ENCODE measurements at regions not wholly inside any gene's neighbourhood (a gene's known extent, or its start where the extent isn't known, plus 50 kb on each side); places are given as distances from the start of the nearest gene placed in this dataset.

DNA sequence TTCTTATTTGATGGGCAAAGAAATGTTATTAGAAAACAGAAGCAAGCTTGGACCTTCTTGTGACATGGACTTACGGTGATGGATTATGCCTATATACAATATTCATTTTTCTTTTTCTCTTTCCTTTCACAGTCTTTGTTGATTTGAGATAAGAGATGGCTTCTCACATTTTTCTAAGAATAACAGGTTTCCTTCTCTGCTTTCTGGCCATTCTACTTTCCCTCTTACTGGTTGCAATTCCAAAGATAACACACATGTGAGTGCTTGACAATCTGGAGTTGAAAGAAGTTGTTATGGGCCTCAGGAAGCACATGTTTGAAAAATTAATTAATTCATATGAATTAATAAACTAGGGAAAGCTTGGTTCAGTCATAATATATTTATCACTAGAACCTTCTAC is 89.8 kb upstream of the RPS23 start:
- 0 out of 2 replicates have a peak, but pooled peaks cover 7% of the 10 kb centered on the region for H3K4me1 ChIP-seq (replicated peaks)
- H3K36me3 ChIP-seq = no peaks in the 10 kb centered on the region
- no peak overlapping the region for H3K4me3 ChIP-seq
- no peak for DNase-seq (ENCODE audit: low read depth in 1 of 2, low spot score in 2 of 2)
- no peak overlapping the region for H3K27ac ChIP-seq
- H3K27me3 ChIP-seq (replicated peaks) = no peaks in the 10 kb centered on the region
- no peaks in the 10 kb centered on the region for H3K9me3 ChIP-seq (replicated peaks)

- H3K27me3 ChIP-seq (replicated peaks) = no peaks in the 10 kb centered on the region
- DNase-seq (ENCODE audit: low read depth in 1 of 2, low spot score in 2 of 2) = peak in 1 of 2 experiments; percentile 12
- H3K27ac ChIP-seq = no peak overlapping the region
- H3K4me3 ChIP-seq = no peak overlapping the region
- H3K36me3 ChIP-seq = no peaks in the 10 kb centered on the region
- H3K4me1 ChIP-seq (replicated peaks) = 0 out of 2 replicates have a peak, but pooled peaks cover 7% of the 10 kb centered on the region
- no peaks in the 10 kb centered on the region for H3K9me3 ChIP-seq (replicated peaks)
These were observed 87.6 kb upstream of the RPS23 start for GRCh38 chr5:82365744-82366228.

GRCh38 chr5:82365026-82365425 is 86.9 kb upstream of the RPS23 start:
- no peaks in the 10 kb centered on the region for H3K9me3 ChIP-seq (replicated peaks)
- H3K4me1 ChIP-seq (replicated peaks) = 0 out of 2 replicates have a peak, but pooled peaks cover 7% of the 10 kb centered on the region
- H3K4me3 ChIP-seq = no peak overlapping the region
- no peaks in the 10 kb centered on the region for H3K36me3 ChIP-seq
- no peak overlapping the region for H3K27ac ChIP-seq
- no peak for DNase-seq (ENCODE audit: low read depth in 1 of 2, low spot score in 2 of 2)
- no peaks in the 10 kb centered on the region for H3K27me3 ChIP-seq (replicated peaks)

GRCh38 chr5:82364497-82364896 is 86.3 kb upstream of the RPS23 start:
- Histone ChIP-seq H3K4me3 (no peak overlapping the region), H3K36me3 (no peaks in the 10 kb centered on the region), H3K27me3 (replicated peaks) (no peaks in the 10 kb centered on the region), H3K9me3 (replicated peaks) (no peaks in the 10 kb centered on the region), H3K27ac (no peak overlapping the region), H3K4me1 (replicated peaks) (0 out of 2 replicates have a peak, but pooled peaks cover 7% of the 10 kb centered on the region)
- DNase-seq (ENCODE audit: low read depth in 1 of 2, low spot score in 2 of 2) = peak in 1 of 2 experiments; percentile 53

DNA sequence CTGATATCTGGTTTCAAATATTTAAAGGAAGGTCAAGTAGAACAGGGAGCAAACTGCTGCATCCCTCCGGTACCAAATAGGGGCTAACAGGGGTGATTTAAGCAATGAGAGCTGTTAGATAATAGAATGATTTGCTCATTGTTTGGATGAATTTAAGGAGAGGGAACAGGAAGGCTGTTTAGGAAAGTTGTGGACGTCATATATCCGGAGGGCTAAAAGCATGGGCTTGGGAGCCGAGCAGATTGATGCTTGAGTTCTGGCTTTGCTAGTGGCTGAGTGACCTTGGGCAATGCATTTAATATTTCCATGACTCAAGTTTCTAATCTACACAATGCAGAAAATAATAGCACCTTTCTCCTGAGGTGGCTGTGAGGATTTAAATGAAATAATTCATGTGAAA is 85.4 kb upstream of the RPS23 start:
- Histone ChIP-seq H3K27me3 (replicated peaks) (no peaks in the 10 kb centered on the region), H3K9me3 (replicated peaks) (no peaks in the 10 kb centered on the region), H3K4me1 (replicated peaks) (0 out of 2 replicates have a peak, but pooled peaks cover 7% of the 10 kb centered on the region), H3K36me3 (no peaks in the 10 kb centered on the region), H3K27ac (no peak overlapping the region), H3K4me3 (no peak overlapping the region)
- no peak for DNase-seq (ENCODE audit: low read depth in 1 of 2, low spot score in 2 of 2)

GRCh38 chr5:82362636-82363035 is 84.5 kb upstream of the RPS23 start:
- no peak for DNase-seq (ENCODE audit: low read depth in 1 of 2, low spot score in 2 of 2)
- Histone ChIP-seq H3K4me3 (no peak overlapping the region), H3K27ac (no peak overlapping the region), H3K4me1 (replicated peaks) (peaks cover 8% of the 10 kb centered on the region), H3K9me3 (replicated peaks) (no peaks in the 10 kb centered on the region), H3K27me3 (replicated peaks) (no peaks in the 10 kb centered on the region), H3K36me3 (no peaks in the 10 kb centered on the region)

DNA sequence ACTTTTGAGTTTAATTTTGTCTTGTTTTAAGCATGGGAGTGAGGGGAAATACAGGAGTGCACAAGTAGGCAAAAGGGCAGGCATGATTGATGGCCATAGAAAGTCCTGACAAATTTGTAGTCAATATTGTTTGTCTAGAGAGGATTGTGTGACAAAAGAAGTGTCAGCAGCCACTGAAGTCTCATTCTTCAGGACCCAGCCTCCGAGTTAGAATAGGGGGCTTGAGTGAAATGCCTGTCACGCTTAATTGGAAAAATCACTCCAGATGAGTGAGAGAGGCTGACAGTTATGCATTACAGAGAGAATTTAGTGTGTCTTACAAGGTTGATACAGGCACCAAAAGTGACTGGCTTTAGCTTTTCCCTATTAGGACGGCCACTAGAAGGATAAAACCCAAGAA is 81.9 kb upstream of the RPS23 start:
- peaks cover 16% of the 10 kb centered on the region for H3K4me1 ChIP-seq (replicated peaks)
- H3K27ac ChIP-seq = no peak overlapping the region
- H3K4me3 ChIP-seq = no peak overlapping the region
- no peaks in the 10 kb centered on the region for H3K27me3 ChIP-seq (replicated peaks)
- DNase-seq (ENCODE audit: low read depth in 1 of 2, low spot score in 2 of 2) = no peak
- no peaks in the 10 kb centered on the region for H3K9me3 ChIP-seq (replicated peaks)
- H3K36me3 ChIP-seq = no peaks in the 10 kb centered on the region

GRCh38 chr5:82359272-82359671 is 81.1 kb upstream of the RPS23 start:
- no peak for DNase-seq (ENCODE audit: low read depth in 1 of 2, low spot score in 2 of 2)
- no peaks in the 10 kb centered on the region for H3K36me3 ChIP-seq
- H3K27ac ChIP-seq = no peak overlapping the region
- no peaks in the 10 kb centered on the region for H3K9me3 ChIP-seq (replicated peaks)
- H3K4me1 ChIP-seq (replicated peaks) = peaks cover 13% of the 10 kb centered on the region
- H3K27me3 ChIP-seq (replicated peaks) = no peaks in the 10 kb centered on the region
- H3K4me3 ChIP-seq = no peak overlapping the region

DNA sequence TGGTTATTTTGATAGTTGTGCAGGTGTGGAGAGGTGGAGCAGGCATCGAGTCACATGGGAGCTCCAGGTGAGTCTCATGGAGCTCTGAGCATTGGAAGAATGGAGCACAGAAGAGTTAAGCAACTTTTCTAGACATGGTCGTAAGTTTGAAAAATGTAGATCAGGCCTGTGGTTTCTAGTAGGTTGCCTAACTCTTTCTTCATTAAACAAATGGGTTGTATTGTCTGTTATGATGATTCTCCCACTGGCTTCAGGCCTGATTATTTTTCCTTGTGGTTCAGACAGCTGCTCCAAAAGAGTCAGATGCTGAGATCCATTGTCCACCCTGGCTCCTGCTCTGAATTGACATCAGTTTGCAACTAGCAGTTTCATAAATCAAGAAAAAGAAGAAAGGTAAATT is 80.3 kb upstream of the RPS23 start:
- no peaks in the 10 kb centered on the region for H3K36me3 ChIP-seq
- no peak overlapping the region for H3K27ac ChIP-seq
- no peak for DNase-seq (ENCODE audit: low read depth in 1 of 2, low spot score in 2 of 2)
- H3K27me3 ChIP-seq (replicated peaks) = no peaks in the 10 kb centered on the region
- no peak overlapping the region for H3K4me3 ChIP-seq
- H3K9me3 ChIP-seq (replicated peaks) = no peaks in the 10 kb centered on the region
- H3K4me1 ChIP-seq (replicated peaks) = peaks cover 13% of the 10 kb centered on the region

GRCh38 chr5:82356808-82357671 is 78.9 kb upstream of the RPS23 start:
- H3K9me3 ChIP-seq (replicated peaks) = no peaks in the 10 kb centered on the region
- peaks cover 19% of the 10 kb centered on the region for H3K4me1 ChIP-seq (replicated peaks)
- H3K4me3 ChIP-seq = no peak overlapping the region
- H3K27ac ChIP-seq = 0 out of 2 replicates have a peak overlapping the region, but pooled peaks have one; percentile 9
- DNase-seq (ENCODE audit: low read depth in 1 of 2, low spot score in 2 of 2) = peak; percentile 61 to 71
- no peaks in the 10 kb centered on the region for H3K36me3 ChIP-seq
- H3K27me3 ChIP-seq (replicated peaks) = no peaks in the 10 kb centered on the region

DNA sequence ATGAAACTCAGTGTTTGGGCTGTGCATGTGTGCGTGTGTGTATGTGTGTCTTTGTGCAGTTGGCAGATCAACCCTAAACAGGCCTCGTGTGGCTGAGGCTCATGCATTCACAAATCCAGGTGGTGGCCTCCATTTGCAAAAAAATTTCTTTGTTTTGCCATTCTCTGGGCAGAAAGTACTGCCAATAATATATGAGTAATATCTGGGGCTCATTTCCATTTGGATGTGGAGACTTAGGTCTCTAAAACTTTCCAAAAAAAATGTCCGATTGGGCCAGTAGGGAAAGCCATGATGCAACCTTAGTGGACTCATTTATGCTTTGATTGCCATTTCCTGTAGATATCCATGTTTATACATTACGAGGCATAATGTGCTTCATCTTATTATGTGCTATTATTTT is 77.9 kb upstream of the RPS23 start:
- no peak for DNase-seq (ENCODE audit: low read depth in 1 of 2, low spot score in 2 of 2)
- H3K9me3 ChIP-seq (replicated peaks) = no peaks in the 10 kb centered on the region

GRCh38 chr5:82355496-82355895 is 77.3 kb upstream of the RPS23 start:
- peaks cover 21% of the 10 kb centered on the region for H3K4me1 ChIP-seq (replicated peaks)
- H3K9me3 ChIP-seq (replicated peaks) = no peaks in the 10 kb centered on the region
- DNase-seq (ENCODE audit: low read depth in 1 of 2, low spot score in 2 of 2) = no peak
- H3K4me3 ChIP-seq = no peak overlapping the region
- H3K27me3 ChIP-seq (replicated peaks) = no peaks in the 10 kb centered on the region
- H3K27ac ChIP-seq = no peak overlapping the region
- H3K36me3 ChIP-seq = no peaks in the 10 kb centered on the region

More for the DNA sequence above, 77.9 kb upstream of the RPS23 start:
- Histone ChIP-seq H3K4me3 (no peak overlapping the region), H3K4me1 (replicated peaks) (peaks cover 21% of the 10 kb centered on the region), H3K27ac (no peak overlapping the region), H3K27me3 (replicated peaks) (no peaks in the 10 kb centered on the region), H3K36me3 (no peaks in the 10 kb centered on the region)

GRCh38 chr5:82355053-82355452 is 76.9 kb upstream of the RPS23 start:
- H3K4me1 ChIP-seq (replicated peaks) = peaks cover 21% of the 10 kb centered on the region
- no peak overlapping the region for H3K27ac ChIP-seq
- H3K36me3 ChIP-seq = no peaks in the 10 kb centered on the region
- H3K9me3 ChIP-seq (replicated peaks) = no peaks in the 10 kb centered on the region
- no peaks in the 10 kb centered on the region for H3K27me3 ChIP-seq (replicated peaks)
- H3K4me3 ChIP-seq = no peak overlapping the region
- no peak for DNase-seq (ENCODE audit: low read depth in 1 of 2, low spot score in 2 of 2)

DNA sequence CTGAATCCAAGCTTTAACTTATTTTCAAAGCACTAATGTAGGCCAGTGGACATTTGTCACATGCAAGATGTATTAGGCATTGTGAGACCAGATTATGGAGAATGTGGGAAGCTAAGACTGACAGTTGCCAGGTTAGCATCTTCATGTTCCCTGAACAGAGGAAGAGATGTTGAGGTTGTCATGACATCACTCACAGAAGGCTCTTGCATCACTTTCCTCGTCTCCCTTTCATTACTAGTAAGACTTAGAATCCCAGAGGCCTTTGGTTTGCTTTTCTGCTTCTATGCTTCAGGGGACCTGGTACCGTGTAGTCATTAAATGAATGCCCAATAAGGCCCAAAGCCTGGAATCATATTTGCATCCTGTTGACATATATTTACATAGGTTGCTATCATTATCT is 76.4 kb upstream of the RPS23 start:
- Histone ChIP-seq H3K4me3 (no peak overlapping the region), H3K36me3 (no peaks in the 10 kb centered on the region), H3K9me3 (replicated peaks) (no peaks in the 10 kb centered on the region), H3K4me1 (replicated peaks) (peaks cover 21% of the 10 kb centered on the region), H3K27ac (no peak overlapping the region), H3K27me3 (replicated peaks) (no peaks in the 10 kb centered on the region)
- DNase-seq (ENCODE audit: low read depth in 1 of 2, low spot score in 2 of 2) = no peak

All from SJSA1 (cell line).